GM19468 (cell line): ENCODE measurements at regions not wholly inside any gene's neighbourhood (a gene's known extent, or its start where the extent isn't known, plus 50 kb on each side); places are given as distances from the start of the nearest gene placed in this dataset.

ENCODE experiments used
- ATAC-seq: cut with Tn5 transposase; IDR thresholded peaks from one replicate; pipeline ENCODE4 v1.9.1; 2021; ENCODE audit warnings: mild to moderate bottlenecking, moderate library complexity, moderate number of reproducible peaks; ENCODE audit not compliant: unreplicated experiment; ENCODE audit errors: extremely low read depth

DNA sequence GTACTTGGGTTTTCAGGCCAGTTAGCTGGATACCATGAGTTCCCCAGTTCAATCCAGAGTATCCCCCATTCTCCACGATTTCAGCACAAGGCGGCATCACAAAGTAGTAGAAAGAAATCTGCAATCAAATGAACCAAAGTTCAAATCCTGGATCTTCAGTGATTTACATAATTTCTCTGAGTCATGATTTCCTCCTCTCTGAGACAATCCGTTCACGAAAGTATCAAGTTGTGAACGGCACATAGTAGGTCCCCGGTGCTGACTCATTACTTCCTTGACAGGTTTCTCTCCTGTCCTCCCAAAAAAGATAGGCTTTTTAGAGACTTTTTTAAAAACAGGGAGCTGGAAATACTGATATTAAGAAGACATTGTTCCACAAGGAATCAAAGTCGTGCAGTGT lies 69.1 kb upstream of the AKIP1 start:
- no peak for ATAC-seq

DNA sequence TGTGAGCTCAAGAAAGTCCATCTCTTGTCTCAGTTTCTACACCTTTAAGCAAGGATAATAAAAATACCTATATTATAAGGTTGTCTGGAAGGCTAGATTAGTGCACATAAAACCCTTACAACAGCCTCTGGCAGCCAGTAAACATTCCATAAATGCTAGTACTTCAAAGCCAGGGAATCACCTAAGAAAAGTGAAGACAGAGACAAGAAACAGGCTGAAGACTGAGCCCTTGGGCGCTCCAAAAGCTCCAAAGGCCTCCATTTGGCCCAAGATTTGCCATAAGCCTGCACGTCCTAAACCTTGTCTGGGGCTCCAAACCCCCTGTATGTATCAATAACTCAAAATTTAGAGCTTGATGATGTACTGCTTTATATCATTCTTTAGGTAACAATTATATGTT lies 52.2 kb upstream of the AKIP1 start:
- ATAC-seq = no peak
